ENCODE measurements at regions not wholly inside any gene's neighbourhood (a gene's known extent, or its start where the extent isn't known, plus 50 kb on each side); places are given as distances from the start of the nearest gene placed in this dataset.

DNA sequence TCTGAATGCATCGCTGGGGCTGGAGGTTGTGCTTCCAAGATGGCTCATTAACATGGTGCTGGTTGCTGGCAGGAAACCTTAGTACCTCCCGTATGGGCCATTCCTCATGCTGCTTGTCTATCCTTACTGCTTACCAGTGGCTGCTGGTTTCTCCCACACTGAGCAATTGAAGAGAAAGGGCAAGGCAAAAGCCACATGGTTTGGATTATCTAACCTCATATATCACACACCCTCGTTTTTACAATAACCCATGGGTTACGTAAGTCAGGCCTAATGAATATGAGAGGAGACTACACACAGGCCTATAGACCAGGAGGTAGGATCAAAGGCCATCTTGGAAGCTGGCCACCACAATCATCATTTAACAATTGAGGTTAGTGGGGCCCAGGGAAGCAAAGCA, 141.8 kb upstream of the EDNRA start:
- H3K4me1 ChIP-seq (ENCODE audit: control insufficient read depth, extremely low read depth, insufficient read depth, low read length) = no peaks in the 10 kb centered on the region
- no peaks in the 10 kb centered on the region for H3K9me1 ChIP-seq (ENCODE audit: control insufficient read depth, extremely low read depth, insufficient read depth, low read length)
- TF ChIP-seq EZH2 (IDR thresholded peaks at IDR 0.05; ENCODE audit: low read length) = no peak
- TF ChIP-seq, protein P1, sequence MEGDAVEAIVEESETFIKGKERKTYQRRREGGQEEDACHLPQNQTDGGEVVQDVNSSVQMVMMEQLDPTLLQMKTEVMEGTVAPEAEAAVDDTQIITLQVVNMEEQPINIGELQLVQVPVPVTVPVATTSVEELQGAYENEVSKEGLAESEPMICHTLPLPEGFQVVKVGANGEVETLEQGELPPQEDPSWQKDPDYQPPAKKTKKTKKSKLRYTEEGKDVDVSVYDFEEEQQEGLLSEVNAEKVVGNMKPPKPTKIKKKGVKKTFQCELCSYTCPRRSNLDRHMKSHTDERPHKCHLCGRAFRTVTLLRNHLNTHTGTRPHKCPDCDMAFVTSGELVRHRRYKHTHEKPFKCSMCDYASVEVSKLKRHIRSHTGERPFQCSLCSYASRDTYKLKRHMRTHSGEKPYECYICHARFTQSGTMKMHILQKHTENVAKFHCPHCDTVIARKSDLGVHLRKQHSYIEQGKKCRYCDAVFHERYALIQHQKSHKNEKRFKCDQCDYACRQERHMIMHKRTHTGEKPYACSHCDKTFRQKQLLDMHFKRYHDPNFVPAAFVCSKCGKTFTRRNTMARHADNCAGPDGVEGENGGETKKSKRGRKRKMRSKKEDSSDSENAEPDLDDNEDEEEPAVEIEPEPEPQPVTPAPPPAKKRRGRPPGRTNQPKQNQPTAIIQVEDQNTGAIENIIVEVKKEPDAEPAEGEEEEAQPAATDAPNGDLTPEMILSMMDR (optimal IDR thresholded peaks at IDR 0.05 in 1 of 3, IDR thresholded peaks at IDR 0.05 in 1 of 3, conservative IDR thresholded peaks at IDR 0.05 in 1 of 3; ENCODE audit: extremely low read depth in 1 of 3, insufficient read depth in 2 of 3, low read length in 3 of 3) = no peak
- dilution Hi-C loops (cut with MboI; ENCODE audit: extremely low pct_ligation_motif_present, low sequenced_read_pairs) = no loop called here
- no peak overlapping the region for H2AFZ ChIP-seq (ENCODE audit: control insufficient read depth, low read length)
- no peak overlapping the region for H3K4me3 ChIP-seq (ENCODE audit: control insufficient read depth in 2 of 3, extremely low read depth in 1 of 3, insufficient read depth in 2 of 3, low read depth in 1 of 3, low read length in 3 of 3)
- H4K20me1 ChIP-seq (ENCODE audit: control insufficient read depth, extremely low read depth, insufficient read depth, low read length) = no peaks in the 10 kb centered on the region
- H3K9ac ChIP-seq (ENCODE audit: control insufficient read depth, extremely low read depth, insufficient read depth, low read length) = no peak overlapping the region
- FAIRE-seq (no peak), DNase-seq (ENCODE audit: low read depth, low spot score) (no peak)
- no peaks in the 10 kb centered on the region for H3K9me3 ChIP-seq (ENCODE audit: control insufficient read depth, low read depth, low read length)
- H3K36me3 ChIP-seq (ENCODE audit: control insufficient read depth in 2 of 2, extremely low read depth in 1 of 2, insufficient read depth in 2 of 2, low read length in 2 of 2) = no peaks in the 10 kb centered on the region
- no peaks in the 10 kb centered on the region for H3K79me2 ChIP-seq (ENCODE audit: control insufficient read depth, insufficient read depth, low read length)
- no peak overlapping the region for H3K27ac ChIP-seq (ENCODE audit: control insufficient read depth, insufficient read depth, low read length)
- H3K27me3 ChIP-seq (ENCODE audit: control insufficient read depth, extremely low read depth, insufficient read depth, low read length) = no peaks in the 10 kb centered on the region
- no peak overlapping the region for H3K4me2 ChIP-seq (ENCODE audit: control insufficient read depth, extremely low read depth, insufficient read depth, low read depth, low read length)

GRCh38 chr4:147340111-147340510, 140.8 kb upstream of the EDNRA start:
- peak; percentile 58 for FAIRE-seq
- Histone ChIP-seq H3K9ac (ENCODE audit: control insufficient read depth, extremely low read depth, insufficient read depth, low read length) (no peak overlapping the region), H3K36me3 (ENCODE audit: control insufficient read depth in 2 of 2, extremely low read depth in 1 of 2, insufficient read depth in 2 of 2, low read length in 2 of 2) (no peaks in the 10 kb centered on the region), H4K20me1 (ENCODE audit: control insufficient read depth, extremely low read depth, insufficient read depth, low read length) (no peaks in the 10 kb centered on the region), H3K9me3 (ENCODE audit: control insufficient read depth, low read depth, low read length) (no peaks in the 10 kb centered on the region), H3K79me2 (ENCODE audit: control insufficient read depth, insufficient read depth, low read length) (no peaks in the 10 kb centered on the region), H3K27me3 (ENCODE audit: control insufficient read depth, extremely low read depth, insufficient read depth, low read length) (no peaks in the 10 kb centered on the region), H3K4me1 (ENCODE audit: control insufficient read depth, extremely low read depth, insufficient read depth, low read length) (no peaks in the 10 kb centered on the region), H2AFZ (ENCODE audit: control insufficient read depth, low read length) (no peak overlapping the region), H3K27ac (ENCODE audit: control insufficient read depth, insufficient read depth, low read length) (no peak overlapping the region), H3K4me3 (ENCODE audit: control insufficient read depth in 2 of 3, extremely low read depth in 1 of 3, insufficient read depth in 2 of 3, low read depth in 1 of 3, low read length in 3 of 3) (no peak overlapping the region), H3K4me2 (ENCODE audit: control insufficient read depth, extremely low read depth, insufficient read depth, low read depth, low read length) (no peak overlapping the region), H3K9me1 (ENCODE audit: control insufficient read depth, extremely low read depth, insufficient read depth, low read length) (no peaks in the 10 kb centered on the region)
- no peak for TF ChIP-seq EZH2 (IDR thresholded peaks at IDR 0.05; ENCODE audit: low read length)
- TF ChIP-seq, protein P1 (optimal IDR thresholded peaks at IDR 0.05 in 1 of 3, IDR thresholded peaks at IDR 0.05 in 1 of 3, conservative IDR thresholded peaks at IDR 0.05 in 1 of 3; ENCODE audit: extremely low read depth in 1 of 3, insufficient read depth in 2 of 3, low read length in 3 of 3) = no peak
- dilution Hi-C loops (cut with MboI; ENCODE audit: extremely low pct_ligation_motif_present, low sequenced_read_pairs) = no loop called here
- no peak for DNase-seq (ENCODE audit: low read depth, low spot score)
